WTC11 (cell line): ENCODE measurements at regions not wholly inside any gene's neighbourhood (a gene's known extent, or its start where the extent isn't known, plus 50 kb on each side); places are given as distances from the start of the nearest gene placed in this dataset.

ENCODE experiments used
- ATAC-seq: fragments of 200-7000 bp; cut with Tn5 transposase; 2 replicates; pipeline ENCODE4 v1.10.0; 2021; ENCODE audit warnings: mild to moderate bottlenecking, moderate library complexity
- CTCF ChIA-PET: fragments of 300-600 bp; sonication (Branson Sonifier 250); formaldehyde crosslinking; loops from one replicate; lab custom pipeline; 2021; ENCODE audit warnings: antibody characterized with exemption; lab: Charles Lee
- POLR2A ChIA-PET: fragments of 350-600 bp; sonication (Branson Sonifier 250); formaldehyde crosslinking; loops from one replicate; lab custom pipeline; 2021; ENCODE audit warnings: antibody characterized with exemption; lab: Charles Lee
- DNase-seq: peaks from one replicate; pipeline ENCODE4 v3.0.0; 2021; ENCODE audit warnings: low spot score
- H3K27ac Mint-ChIP-seq: 2 replicates; pipeline ENCODE4 v1.8.0; 2021; ENCODE audit warnings: mixed read lengths
- H3K27me3 Mint-ChIP-seq: 2 replicates; pipeline ENCODE4 v1.8.0; 2021; ENCODE audit warnings: low read depth, mild to moderate bottlenecking, moderate library complexity, mixed read lengths
- H3K36me3 Mint-ChIP-seq: 2 replicates; pipeline ENCODE4 v1.8.0; 2021; ENCODE audit warnings: mixed read lengths
- H3K4me1 Mint-ChIP-seq: 2 replicates; pipeline ENCODE4 v1.8.0; 2022; ENCODE audit warnings: mixed read lengths
- H3K4me3 Mint-ChIP-seq: 2 replicates; pipeline ENCODE4 v1.8.0; 2021; ENCODE audit warnings: mild to moderate bottlenecking, moderate library complexity, mixed read lengths
- H3K9me3 Mint-ChIP-seq: 2 replicates; pipeline ENCODE4 v1.8.0; 2021; ENCODE audit warnings: mixed read lengths
- ARID4B ChIP-seq: sonication (generic); formaldehyde crosslinking; IDR thresholded peaks from 2 replicates; pipeline ENCODE4 v1.8.0; 2023; ENCODE audit warnings: missing genetic modification reagents, mild to moderate bottlenecking, borderline replicate concordance
- ATF2 ChIP-seq: sonication (generic); formaldehyde crosslinking; IDR thresholded peaks from 2 replicates; pipeline ENCODE4 v1.8.1; 2022; ENCODE audit warnings: low read depth, missing genetic modification reagents, borderline replicate concordance
- CREM ChIP-seq: sonication (generic); formaldehyde crosslinking; IDR thresholded peaks from 2 replicates; pipeline ENCODE4 v1.8.1; 2022; ENCODE audit warnings: mild to moderate bottlenecking, missing genetic modification reagents, moderate library complexity
- EMX1 ChIP-seq: fragments of 250-450 bp; sonication (Bioruptor Pico); IDR thresholded peaks from 2 replicates; pipeline ENCODE4 v1.8.0; 2021; ENCODE audit warnings: mild to moderate bottlenecking
- FOXP1 ChIP-seq: sonication (generic); formaldehyde crosslinking; IDR thresholded peaks from 2 replicates; pipeline ENCODE4 v1.8.0; 2022; ENCODE audit warnings: missing genetic modification reagents, mild to moderate bottlenecking, moderate library complexity, borderline replicate concordance
- FOXP4 ChIP-seq: sonication (generic); formaldehyde crosslinking; IDR thresholded peaks from 2 replicates; pipeline ENCODE4 v1.8.0; 2022; ENCODE audit warnings: mild to moderate bottlenecking, missing genetic modification reagents
- GABPB1 ChIP-seq: sonication (generic); formaldehyde crosslinking; IDR thresholded peaks from 2 replicates; pipeline ENCODE4 v1.8.1; 2023; ENCODE audit warnings: mild to moderate bottlenecking, missing genetic modification reagents
- IRF2 ChIP-seq: sonication (generic); formaldehyde crosslinking; IDR thresholded peaks from 2 replicates; pipeline ENCODE4 v1.8.0; 2022; ENCODE audit warnings: low read depth, missing genetic modification reagents, borderline replicate concordance
- JUN ChIP-seq: sonication (generic); formaldehyde crosslinking; IDR thresholded peaks from 2 replicates; pipeline ENCODE4 v1.8.0; 2023; ENCODE audit warnings: mild to moderate bottlenecking, missing genetic modification reagents
- NFATC4 ChIP-seq: fragments of 250-450 bp; sonication (Bioruptor Pico); IDR thresholded peaks from 2 replicates; pipeline ENCODE4 v1.9.0; 2021; ENCODE audit warnings: mild to moderate bottlenecking
- NR1H2 ChIP-seq: sonication (generic); formaldehyde crosslinking; IDR thresholded peaks from 2 replicates; pipeline ENCODE4 v1.9.0; 2021; ENCODE audit warnings: mild to moderate bottlenecking, moderate library complexity, missing genetic modification reagents
- TP53 ChIP-seq: sonication (generic); formaldehyde crosslinking; IDR thresholded peaks from 2 replicates; pipeline ENCODE4 v1.8.1; 2023; ENCODE audit warnings: mild to moderate bottlenecking, missing genetic modification reagents
- ZNF219 ChIP-seq: sonication (generic); formaldehyde crosslinking; IDR thresholded peaks from 2 replicates; pipeline ENCODE4 v1.8.0; 2023; ENCODE audit warnings: missing genetic modification reagents, mild to moderate bottlenecking, borderline replicate concordance
- ZNF317 ChIP-seq: sonication (generic); formaldehyde crosslinking; IDR thresholded peaks from 2 replicates; pipeline ENCODE4 v1.8.1; 2023; ENCODE audit warnings: low read depth, mild to moderate bottlenecking, moderate library complexity, missing genetic modification reagents, borderline replicate concordance
- TF ChIP-seq, protein P1 (sequence below): fragments of 250-450 bp; sonication (Bioruptor Pico); conservative IDR thresholded peaks from 2 replicates; pipeline ENCODE4 v1.9.0; 2021; ENCODE audit warnings: mild to moderate bottlenecking
- TF ChIP-seq, protein P2 (sequence below): sonication (generic); formaldehyde crosslinking; IDR thresholded peaks from 2 replicates; pipeline ENCODE4 v1.8.0; 2022; ENCODE audit warnings: missing genetic modification reagents

DNA sequence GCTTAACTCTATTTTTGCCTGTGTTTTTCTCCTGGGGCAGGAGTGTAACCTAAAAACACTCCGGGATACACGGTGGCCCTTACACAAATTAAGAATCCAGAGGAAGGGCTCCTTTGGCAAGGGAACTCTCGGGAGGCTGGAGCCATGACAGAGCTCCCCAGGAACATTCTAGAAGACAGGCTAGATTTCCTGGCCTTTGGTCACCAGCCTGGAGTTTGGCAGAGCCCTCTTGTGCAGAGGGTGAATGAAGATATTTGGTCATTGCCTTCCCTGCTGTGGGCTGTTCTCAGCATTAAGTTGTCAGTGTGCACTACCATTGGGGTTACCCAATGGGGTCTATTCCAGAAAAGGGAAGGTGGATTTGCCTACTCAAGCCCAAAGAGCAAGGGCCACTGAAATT is 53.8 kb upstream of the LNX1 start:
- ATAC-seq: no peak
- CTCF ChIA-PET: interaction anchor here (0.6 kb wide), 1 partner anchor 228 kb away, joined by 3 read pairs; no protein-coding TSS in a partner anchor
- no peaks in the 10 kb centered on the region for H3K27me3 Mint-ChIP-seq

DNA sequence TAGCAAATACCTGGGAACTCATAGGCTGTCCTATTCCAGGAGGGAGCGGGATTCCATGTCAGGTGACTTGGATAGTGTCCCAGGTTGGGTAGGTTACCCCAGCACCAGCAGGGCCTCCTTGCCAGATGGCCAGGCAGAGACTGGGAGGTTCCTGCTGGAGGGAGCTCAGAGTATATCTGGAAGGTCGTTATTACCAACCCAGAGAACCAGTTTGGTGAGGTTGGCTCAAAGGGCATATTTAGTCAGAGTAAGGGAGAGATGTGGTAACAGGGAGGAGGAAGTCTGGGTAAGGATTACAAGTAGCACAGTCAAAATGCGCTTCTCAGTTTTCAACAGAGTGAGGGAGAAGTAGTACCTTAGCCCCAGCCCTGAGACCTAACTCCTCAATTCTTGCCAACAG is 53.3 kb upstream of the LNX1 start:
- ATAC-seq: peak; percentile 43
- ChIA-PET CTCF (no interaction called here), POLR2A (no interaction called here)
- Mint-ChIP-seq H3K4me3 (no peak overlapping the region), H3K4me1 (peaks cover 20% of the 10 kb centered on the region), H3K36me3 (no peaks in the 10 kb centered on the region), H3K9me3 (peaks cover 4% of the 10 kb centered on the region; the same call in 1 of the 2 replicates), H3K27ac (no peak overlapping the region), H3K27me3 (no peaks in the 10 kb centered on the region)
- DNase-seq: no peak
- TF ChIP-seq FOXP1 (CRISPR knock-in tag): no peak
- no peak for TF ChIP-seq GABPB1 (CRISPR knock-in tag)
- TF ChIP-seq EMX1: no peak
- TF ChIP-seq CREM: no peak
- TF ChIP-seq ATF2 (CRISPR knock-in tag): no peak
- no peak for TF ChIP-seq JUN
- no peak for TF ChIP-seq ZNF219
- TF ChIP-seq IRF2 (CRISPR knock-in tag): no peak
- TF ChIP-seq ZNF317 (CRISPR knock-in tag): no peak
- TF ChIP-seq, protein P1, sequence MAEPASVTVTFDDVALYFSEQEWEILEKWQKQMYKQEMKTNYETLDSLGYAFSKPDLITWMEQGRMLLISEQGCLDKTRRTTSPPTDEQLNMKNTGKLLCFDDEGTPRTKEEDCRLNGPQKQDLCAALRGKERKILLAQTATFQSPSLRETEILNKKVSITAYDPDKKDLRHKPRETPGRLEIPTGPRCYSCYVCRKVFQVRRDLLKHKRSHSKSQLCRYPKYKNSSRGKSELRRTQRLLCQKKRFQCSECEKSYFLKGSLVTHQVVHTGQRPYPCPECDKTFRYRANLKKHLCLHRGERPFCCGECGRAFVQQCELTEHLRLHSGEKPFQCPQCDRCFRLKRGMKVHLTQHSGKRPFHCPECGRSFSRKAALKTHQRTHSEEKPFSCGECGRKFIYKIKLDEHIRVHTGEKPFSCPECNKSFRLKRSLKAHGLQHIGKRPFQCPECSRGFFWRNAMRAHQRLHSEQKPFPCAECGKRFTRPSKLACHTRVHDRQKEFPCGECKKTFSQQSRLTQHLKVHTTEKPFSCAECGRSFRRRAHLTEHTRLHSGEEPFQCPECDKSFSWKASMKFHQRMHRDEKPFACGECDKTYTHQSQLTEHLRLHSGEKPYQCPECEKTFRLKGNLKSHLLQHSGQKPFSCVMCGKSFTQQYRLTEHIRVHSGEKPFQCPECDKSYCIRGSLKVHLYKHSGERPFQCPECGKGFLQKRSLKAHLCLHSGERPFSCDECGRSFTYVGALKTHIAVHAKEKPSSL: no peak
- no peak for TF ChIP-seq TP53 (CRISPR knock-in tag)
- no peak for TF ChIP-seq FOXP4 (CRISPR knock-in tag)
- TF ChIP-seq NR1H2 (CRISPR knock-in tag): no peak
- TF ChIP-seq, protein P2, sequence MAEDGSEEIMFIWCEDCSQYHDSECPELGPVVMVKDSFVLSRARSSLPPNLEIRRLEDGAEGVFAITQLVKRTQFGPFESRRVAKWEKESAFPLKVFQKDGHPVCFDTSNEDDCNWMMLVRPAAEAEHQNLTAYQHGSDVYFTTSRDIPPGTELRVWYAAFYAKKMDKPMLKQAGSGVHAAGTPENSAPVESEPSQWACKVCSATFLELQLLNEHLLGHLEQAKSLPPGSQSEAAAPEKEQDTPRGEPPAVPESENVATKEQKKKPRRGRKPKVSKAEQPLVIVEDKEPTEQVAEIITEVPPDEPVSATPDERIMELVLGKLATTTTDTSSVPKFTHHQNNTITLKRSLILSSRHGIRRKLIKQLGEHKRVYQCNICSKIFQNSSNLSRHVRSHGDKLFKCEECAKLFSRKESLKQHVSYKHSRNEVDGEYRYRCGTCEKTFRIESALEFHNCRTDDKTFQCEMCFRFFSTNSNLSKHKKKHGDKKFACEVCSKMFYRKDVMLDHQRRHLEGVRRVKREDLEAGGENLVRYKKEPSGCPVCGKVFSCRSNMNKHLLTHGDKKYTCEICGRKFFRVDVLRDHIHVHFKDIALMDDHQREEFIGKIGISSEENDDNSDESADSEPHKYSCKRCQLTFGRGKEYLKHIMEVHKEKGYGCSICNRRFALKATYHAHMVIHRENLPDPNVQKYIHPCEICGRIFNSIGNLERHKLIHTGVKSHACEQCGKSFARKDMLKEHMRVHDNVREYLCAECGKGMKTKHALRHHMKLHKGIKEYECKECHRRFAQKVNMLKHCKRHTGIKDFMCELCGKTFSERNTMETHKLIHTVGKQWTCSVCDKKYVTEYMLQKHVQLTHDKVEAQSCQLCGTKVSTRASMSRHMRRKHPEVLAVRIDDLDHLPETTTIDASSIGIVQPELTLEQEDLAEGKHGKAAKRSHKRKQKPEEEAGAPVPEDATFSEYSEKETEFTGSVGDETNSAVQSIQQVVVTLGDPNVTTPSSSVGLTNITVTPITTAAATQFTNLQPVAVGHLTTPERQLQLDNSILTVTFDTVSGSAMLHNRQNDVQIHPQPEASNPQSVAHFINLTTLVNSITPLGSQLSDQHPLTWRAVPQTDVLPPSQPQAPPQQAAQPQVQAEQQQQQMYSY (CRISPR knock-in tag): no peak
- TF ChIP-seq NFATC4 (CRISPR knock-in tag): no peak

More for the DNA sequence above, 53.8 kb upstream of the LNX1 start:
- POLR2A ChIA-PET: no interaction called here
- DNase-seq: no peak
- no peak overlapping the region for H3K27ac Mint-ChIP-seq
- H3K36me3 Mint-ChIP-seq: no peaks in the 10 kb centered on the region
- H3K4me1 Mint-ChIP-seq: peaks cover 18% of the 10 kb centered on the region
- no peak for TF ChIP-seq ARID4B
- peaks cover 4% of the 10 kb centered on the region; the same call in 1 of the 2 replicates for H3K9me3 Mint-ChIP-seq
- H3K4me3 Mint-ChIP-seq: no peak overlapping the region
